MCF 10A (cell line): ENCODE measurements at regions not wholly inside any gene's neighbourhood (a gene's known extent, or its start where the extent isn't known, plus 50 kb on each side); places are given as distances from the start of the nearest gene placed in this dataset.

Experiments
- BruUV-seq: library from RNA; stranded (reverse); fragments of 400-500 nt; replicated peaks from 2 replicates; lab custom pipeline; 2021; lab: Mats Ljungman, UMichigan
- CTCF ChIA-PET: fragments of 300-600 bp; sonication (Branson Sonifier 250); formaldehyde crosslinking; extraction: SDS; loops from one replicate; lab custom pipeline; 2021; ENCODE audit warnings: antibody characterized with exemption, inconsistent platforms; lab: Yijun Ruan, JAX
- POLR2A ChIA-PET: fragments of 300-600, 350-650 bp; sonication (Branson Sonifier 250); formaldehyde crosslinking; extraction: SDS; loops from one replicate; lab custom pipeline; 2020; ENCODE audit warnings: antibody characterized with exemption, inconsistent platforms; lab: Yijun Ruan, JAX
- DNase-seq: peaks from one replicate; pipeline ENCODE4 v3.0.0-alpha.2; 2018; ENCODE audit not compliant: unreplicated experiment
- H3K27ac Mint-ChIP-seq: one replicate; pipeline ENCODE4 v1.8.0; 2022; ENCODE audit warnings: mild to moderate bottlenecking, low read depth, mixed read lengths; ENCODE audit not compliant: unreplicated experiment
- H3K27me3 Mint-ChIP-seq: one replicate; pipeline ENCODE4 v1.8.0; 2022; ENCODE audit warnings: mixed read lengths; ENCODE audit not compliant: insufficient read depth, unreplicated experiment
- H3K36me3 Mint-ChIP-seq: one replicate; pipeline ENCODE4 v1.8.0; 2022; ENCODE audit warnings: mild to moderate bottlenecking, moderate library complexity, mixed read lengths; ENCODE audit not compliant: insufficient read depth, unreplicated experiment
- H3K4me1 Mint-ChIP-seq: one replicate; pipeline ENCODE4 v1.8.0; 2022; ENCODE audit warnings: mixed read lengths; ENCODE audit not compliant: insufficient read depth, unreplicated experiment
- H3K4me3 Mint-ChIP-seq: one replicate; pipeline ENCODE4 v1.8.0; 2022; ENCODE audit warnings: mild to moderate bottlenecking, moderate library complexity, mixed read lengths; ENCODE audit not compliant: unreplicated experiment
- H3K9me3 Mint-ChIP-seq: one replicate; pipeline ENCODE4 v1.8.0; 2022; ENCODE audit warnings: mixed read lengths; ENCODE audit not compliant: unreplicated experiment
- CTCF ChIP-seq: fragments of 200-600 bp; IDR thresholded peaks from one replicate; pipeline ENCODE4 v1.8.0; 2022; ENCODE audit warnings: antibody characterized with exemption, mild to moderate bottlenecking; ENCODE audit not compliant: unreplicated experiment
- intact Hi-C: fragments of 100-400 bp; cut with micrococcal nuclease; formaldehyde crosslinking; loops from 2 replicates; pipeline ENCODE4 v1.14.1; 2022

DNA sequence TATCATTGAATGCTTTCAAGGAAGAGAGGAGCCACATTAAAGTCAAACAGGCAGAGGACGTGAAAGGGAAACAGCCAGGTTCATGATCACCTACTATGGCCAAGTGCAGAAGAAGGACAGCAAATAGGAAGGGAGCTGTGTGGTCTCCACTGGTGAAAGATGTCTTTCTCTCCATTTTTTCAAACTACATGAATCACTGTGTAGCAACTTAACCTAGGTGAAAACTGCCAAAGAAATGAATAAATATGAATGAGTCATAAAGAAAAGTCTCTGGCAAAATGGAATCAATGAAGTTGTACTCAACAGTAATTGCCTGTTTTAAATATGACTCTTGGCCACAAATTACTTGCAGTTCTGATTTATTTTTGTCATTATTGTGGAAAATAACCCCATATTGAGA is 452.6 kb upstream of the PKDCC start:
- CTCF ChIA-PET = no interaction called here
- no peaks in the 10 kb centered on the region for H3K27me3 Mint-ChIP-seq
- H3K4me1 Mint-ChIP-seq = peaks cover 25% of the 10 kb centered on the region
- H3K36me3 Mint-ChIP-seq = no peaks in the 10 kb centered on the region
- DNase-seq = peak; percentile 37
- BruUV-seq = no TSS peak
- POLR2A ChIA-PET = no interaction called here
- intact Hi-C loops = no loop called here
- H3K4me3 Mint-ChIP-seq = no peak overlapping the region
- no peaks in the 10 kb centered on the region for H3K9me3 Mint-ChIP-seq
- no peak overlapping the region for H3K27ac Mint-ChIP-seq
- no peak for TF ChIP-seq CTCF

DNA sequence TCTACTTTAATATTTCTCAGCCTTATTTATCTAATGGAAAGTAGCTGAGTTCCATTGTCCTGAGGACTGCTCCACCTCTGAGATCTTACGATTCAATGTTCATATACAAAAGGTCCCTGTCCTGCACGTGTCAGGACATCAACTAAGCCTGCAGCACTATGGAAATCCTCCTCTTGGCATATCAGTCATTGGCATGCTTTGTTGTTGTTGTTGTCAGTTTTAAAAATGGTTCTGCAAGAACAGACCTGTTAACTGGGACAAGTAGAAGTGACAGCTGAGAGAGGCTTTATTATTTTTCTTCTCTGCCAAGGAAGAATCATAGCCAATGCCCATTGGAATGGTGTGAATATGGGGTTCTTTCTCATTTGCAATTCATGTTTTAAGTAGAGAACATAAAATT is 450.1 kb upstream of the PKDCC start:
- DNase-seq = no peak
- no peaks in the 10 kb centered on the region for H3K27me3 Mint-ChIP-seq
- CTCF ChIA-PET = interaction anchor here (0.6 kb wide), 2 partner anchors 64 to 710 kb away, joined by 3 read pairs; no protein-coding TSS in a partner anchor
- POLR2A ChIA-PET = interaction anchor here (1.0 kb wide), 1 partner anchor 17 kb away, joined by 3 read pairs; no protein-coding TSS in a partner anchor
- no peaks in the 10 kb centered on the region for H3K9me3 Mint-ChIP-seq
- H3K36me3 Mint-ChIP-seq = no peaks in the 10 kb centered on the region
- H3K4me3 Mint-ChIP-seq = no peak overlapping the region
- no peak for TF ChIP-seq CTCF
- BruUV-seq = no TSS peak
- H3K4me1 Mint-ChIP-seq = peaks cover 21% of the 10 kb centered on the region
- no peak overlapping the region for H3K27ac Mint-ChIP-seq
- intact Hi-C loops = no loop called here

DNA sequence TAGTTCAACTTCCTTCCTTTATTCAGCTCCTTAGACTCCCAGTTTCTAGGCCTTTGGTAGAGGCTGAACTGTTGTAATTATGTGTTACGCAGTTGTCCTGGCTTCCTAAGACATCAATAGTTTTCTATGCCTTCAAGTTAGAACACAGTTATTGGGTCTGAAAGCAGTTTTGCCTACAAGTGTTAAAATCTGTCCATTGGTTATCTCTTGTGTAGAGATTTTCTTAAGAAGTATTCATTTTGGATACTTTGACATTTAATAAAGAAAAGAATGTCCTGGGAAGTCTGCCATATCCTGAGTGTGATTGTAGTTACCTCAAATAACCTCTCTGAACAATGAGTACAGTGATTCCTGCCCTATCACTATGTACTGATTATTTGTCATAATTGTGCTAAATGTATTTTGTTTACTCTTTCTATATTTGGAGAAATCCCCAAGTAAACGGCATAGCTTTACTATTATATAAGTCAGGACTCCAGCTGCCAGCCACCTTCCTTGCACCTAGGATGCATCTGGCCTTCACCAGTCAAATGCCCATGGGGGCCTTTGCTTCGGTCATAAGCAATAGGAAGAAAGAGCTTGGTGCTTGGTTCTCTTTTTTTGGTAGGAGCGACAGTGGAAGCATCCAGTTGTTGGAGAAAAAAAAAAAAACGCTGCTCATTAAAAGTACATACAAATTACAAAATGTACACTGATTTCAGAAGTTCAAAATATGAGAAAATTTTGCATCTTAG is 449.5 kb upstream of the PKDCC start:
- no peak for TF ChIP-seq CTCF
- CTCF ChIA-PET = interaction anchor here (0.6 to 0.7 kb wide), 4 partner anchors 64 to 1720 kb away, joined by 3 to 4 read pairs (median 3); no protein-coding TSS in a partner anchor
- POLR2A ChIA-PET = interaction anchor here (1.0 kb wide), 1 partner anchor 16 kb away, joined by 3 read pairs; no protein-coding TSS in a partner anchor
- no peak for DNase-seq
- intact Hi-C loops = no loop called here
- no peaks in the 10 kb centered on the region for H3K9me3 Mint-ChIP-seq
- H3K36me3 Mint-ChIP-seq = no peaks in the 10 kb centered on the region
- H3K27me3 Mint-ChIP-seq = no peaks in the 10 kb centered on the region
- no peak overlapping the region for H3K27ac Mint-ChIP-seq
- H3K4me3 Mint-ChIP-seq = no peak overlapping the region
- BruUV-seq = no TSS peak
- peaks cover 21% of the 10 kb centered on the region for H3K4me1 Mint-ChIP-seq

DNA sequence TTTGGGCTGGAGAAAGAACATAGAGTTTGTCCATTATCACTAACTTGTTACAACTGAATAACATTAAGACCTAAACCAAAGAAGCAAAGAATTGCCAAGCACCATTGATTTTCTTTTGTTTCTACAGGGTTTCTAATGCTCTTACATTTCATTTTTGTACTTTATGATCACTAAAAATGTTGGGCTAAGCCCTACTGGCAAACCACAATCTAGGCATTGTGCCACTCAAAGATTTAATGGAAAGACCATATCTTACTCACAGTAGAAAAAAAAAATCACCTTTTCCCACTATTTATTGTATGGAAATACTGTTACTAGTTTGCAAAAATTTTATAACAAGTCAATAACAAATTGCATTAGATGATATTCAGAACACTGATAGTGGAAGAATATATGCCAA is 447.4 kb upstream of the PKDCC start:
- Mint-ChIP-seq H3K4me3 (no peak overlapping the region), H3K27ac (no peak overlapping the region), H3K9me3 (no peaks in the 10 kb centered on the region), H3K4me1 (peaks cover 16% of the 10 kb centered on the region), H3K27me3 (no peaks in the 10 kb centered on the region), H3K36me3 (no peaks in the 10 kb centered on the region)
- BruUV-seq = no TSS peak
- intact Hi-C loops = no loop called here
- POLR2A ChIA-PET = no interaction called here
- no peak for TF ChIP-seq CTCF
- DNase-seq = no peak
- CTCF ChIA-PET = interaction anchor here (0.6 kb wide), 1 partner anchor 11 kb away, joined by 3 read pairs; no protein-coding TSS in a partner anchor
